ENCODE measurements at regions not wholly inside any gene's neighbourhood (a gene's known extent, or its start where the extent isn't known, plus 50 kb on each side); places are given as distances from the start of the nearest gene placed in this dataset.

DNA sequence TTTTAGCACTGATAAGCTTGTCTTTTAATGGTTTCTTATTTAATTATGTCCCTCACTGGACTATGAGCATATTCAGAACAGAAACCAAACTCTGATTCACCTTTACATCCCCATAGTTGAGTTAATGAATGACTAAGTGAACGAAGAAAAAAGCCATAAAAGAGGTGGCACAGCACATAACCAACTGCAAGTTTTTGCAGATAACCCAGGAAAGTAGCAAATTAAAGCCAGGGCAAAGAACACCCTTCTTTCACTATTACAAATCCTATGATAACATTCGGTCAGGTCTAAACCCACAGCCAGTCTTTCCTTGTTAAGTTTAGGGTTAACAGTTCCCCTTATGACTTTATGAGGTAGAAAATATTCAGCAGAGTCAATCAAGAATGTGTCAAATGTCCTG, 102.7 kb downstream of the RIN2 start:
- TF ChIP-seq, protein P1, sequence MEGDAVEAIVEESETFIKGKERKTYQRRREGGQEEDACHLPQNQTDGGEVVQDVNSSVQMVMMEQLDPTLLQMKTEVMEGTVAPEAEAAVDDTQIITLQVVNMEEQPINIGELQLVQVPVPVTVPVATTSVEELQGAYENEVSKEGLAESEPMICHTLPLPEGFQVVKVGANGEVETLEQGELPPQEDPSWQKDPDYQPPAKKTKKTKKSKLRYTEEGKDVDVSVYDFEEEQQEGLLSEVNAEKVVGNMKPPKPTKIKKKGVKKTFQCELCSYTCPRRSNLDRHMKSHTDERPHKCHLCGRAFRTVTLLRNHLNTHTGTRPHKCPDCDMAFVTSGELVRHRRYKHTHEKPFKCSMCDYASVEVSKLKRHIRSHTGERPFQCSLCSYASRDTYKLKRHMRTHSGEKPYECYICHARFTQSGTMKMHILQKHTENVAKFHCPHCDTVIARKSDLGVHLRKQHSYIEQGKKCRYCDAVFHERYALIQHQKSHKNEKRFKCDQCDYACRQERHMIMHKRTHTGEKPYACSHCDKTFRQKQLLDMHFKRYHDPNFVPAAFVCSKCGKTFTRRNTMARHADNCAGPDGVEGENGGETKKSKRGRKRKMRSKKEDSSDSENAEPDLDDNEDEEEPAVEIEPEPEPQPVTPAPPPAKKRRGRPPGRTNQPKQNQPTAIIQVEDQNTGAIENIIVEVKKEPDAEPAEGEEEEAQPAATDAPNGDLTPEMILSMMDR (IDR thresholded peaks at IDR 0.05; ENCODE audit: borderline replicate concordance, extremely low read depth, low read length, poor library complexity, severe bottlenecking), result no peak
- no peak for TF ChIP-seq EZH2 (IDR thresholded peaks at IDR 0.05; ENCODE audit: borderline replicate concordance, low read depth, low read length, severe bottlenecking)

All from DND-41 (cell line).